NCI-H345 (cell line): ENCODE measurements at regions not wholly inside any gene's neighbourhood (a gene's known extent, or its start where the extent isn't known, plus 50 kb on each side); places are given as distances from the start of the nearest gene placed in this dataset.
"Not testable (repeated sequence)": the region's sequence is repeated elsewhere in the genome, so short reads cannot be mapped to it uniquely, and the experiment has no call there.

Experiments
- DNase-seq: peaks from one replicate; lab custom pipeline; 2025; lab: John Stamatoyannopoulos, UW

DNA sequence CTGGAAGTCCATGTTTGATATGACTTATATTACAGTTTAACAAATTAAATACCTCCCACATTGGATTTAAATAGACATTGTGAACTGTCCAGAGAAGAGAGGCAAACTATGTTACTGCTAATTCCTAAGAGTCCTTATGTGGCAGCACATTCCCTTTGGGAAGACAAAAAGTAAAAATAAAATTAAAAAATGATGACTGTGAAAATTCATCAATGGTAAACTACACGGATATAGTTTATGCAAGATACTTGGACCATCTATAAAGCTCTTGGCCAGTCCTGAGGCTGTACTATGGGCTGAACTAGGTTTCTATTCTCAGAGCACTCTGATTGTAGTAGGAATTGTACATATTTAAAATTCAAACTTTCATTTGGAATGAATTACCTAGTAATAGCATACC lies 206.4 kb downstream of the LRRK2 start:
- no peak for DNase-seq

DNA sequence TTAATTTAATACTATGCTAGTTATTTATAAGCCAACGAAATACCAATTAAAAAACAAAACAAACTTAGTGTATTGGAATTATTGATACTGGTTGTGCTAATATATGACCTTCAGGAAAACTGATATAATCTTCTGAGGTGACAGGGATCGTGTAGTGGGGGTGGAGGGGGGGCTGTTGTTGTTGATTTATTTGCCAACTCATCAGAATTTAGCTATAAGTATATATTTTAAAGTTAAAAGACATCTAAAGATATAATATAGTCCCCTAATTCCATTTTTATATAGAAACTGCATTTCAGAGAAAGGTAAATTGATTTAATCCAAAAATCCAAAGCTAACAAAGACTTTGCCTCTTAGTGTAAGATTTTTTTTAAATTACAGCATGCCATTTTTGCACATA lies 210.5 kb downstream of the LRRK2 start:
- DNase-seq = no peak

GRCh38 chr12:40435951-40436350 lies 211.2 kb downstream of the LRRK2 start:
- no peak for DNase-seq

- no peak for DNase-seq
Measured at GRCh38 chr12:40436564-40436963, 211.8 kb downstream of the LRRK2 start.

GRCh38 chr12:40439771-40440492 lies 215.1 kb downstream of the LRRK2 start:
- DNase-seq = no peak

DNA sequence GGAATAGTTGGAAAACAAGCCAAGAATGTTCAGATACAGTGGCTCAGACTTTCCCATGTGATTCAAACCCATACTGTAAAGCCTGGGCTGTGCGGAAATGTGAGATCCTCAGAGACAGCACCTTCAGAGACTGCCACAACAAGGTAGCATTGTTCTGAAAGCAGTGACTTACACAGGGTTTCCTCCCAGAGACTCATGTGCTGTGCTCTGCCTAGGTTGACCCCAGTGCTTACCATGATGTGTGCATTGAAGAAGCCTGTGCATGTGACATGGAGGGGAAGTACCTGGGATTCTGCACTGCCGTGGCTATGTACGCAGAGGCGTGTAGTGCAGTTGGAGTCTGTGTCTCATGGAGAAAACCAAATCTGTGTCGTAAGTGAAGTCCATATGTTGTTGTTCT lies 219.4 kb downstream of the LRRK2 start:
- DNase-seq = no peak

DNA sequence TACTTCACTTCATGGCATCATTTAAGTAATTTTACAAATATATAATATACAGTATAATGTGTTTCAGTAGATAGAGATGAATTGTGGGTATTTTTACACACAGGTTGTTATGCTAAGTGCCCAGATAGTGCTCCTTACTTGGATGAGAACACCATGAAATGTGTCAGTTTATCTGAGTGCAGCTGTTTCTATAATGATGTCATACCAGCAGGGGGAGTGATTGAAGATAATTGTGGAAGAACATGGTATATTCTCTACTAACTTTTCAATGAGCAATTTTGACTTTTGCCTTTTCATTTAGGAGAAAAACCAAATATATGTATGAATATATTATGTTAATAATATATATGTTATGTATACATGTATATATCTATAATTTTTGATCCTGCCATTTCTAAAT lies 221.6 kb downstream of the LRRK2 start:
- peak; percentile 29 for DNase-seq

- not testable (repeated sequence) for DNase-seq
Measured at GRCh38 chr12:40448523-40448922, 223.7 kb downstream of the LRRK2 start.

- DNase-seq = no peak
Measured at GRCh38 chr12:40451661-40452060, 226.9 kb downstream of the LRRK2 start.

DNA sequence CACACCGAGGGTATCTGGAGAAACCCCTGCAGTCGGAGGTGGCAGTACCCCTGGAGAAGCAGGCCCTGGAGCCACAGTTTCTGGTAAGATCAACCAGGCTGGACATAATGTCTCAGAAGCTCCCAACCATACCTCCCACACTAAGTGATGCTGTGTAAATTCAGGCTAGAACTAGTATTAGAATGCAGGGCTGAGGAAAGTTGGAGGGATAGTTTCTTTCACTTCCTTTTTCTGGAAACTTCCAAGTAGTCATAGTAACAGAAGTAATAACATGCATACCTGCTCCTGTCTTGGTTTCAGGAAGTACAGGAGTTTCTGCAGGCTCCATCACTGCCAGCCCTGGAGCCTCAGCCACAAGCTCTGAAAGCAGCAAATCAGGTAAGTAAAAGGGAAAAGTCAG lies 228.1 kb upstream of the CNTN1 start:
- DNase-seq = no peak

DNA sequence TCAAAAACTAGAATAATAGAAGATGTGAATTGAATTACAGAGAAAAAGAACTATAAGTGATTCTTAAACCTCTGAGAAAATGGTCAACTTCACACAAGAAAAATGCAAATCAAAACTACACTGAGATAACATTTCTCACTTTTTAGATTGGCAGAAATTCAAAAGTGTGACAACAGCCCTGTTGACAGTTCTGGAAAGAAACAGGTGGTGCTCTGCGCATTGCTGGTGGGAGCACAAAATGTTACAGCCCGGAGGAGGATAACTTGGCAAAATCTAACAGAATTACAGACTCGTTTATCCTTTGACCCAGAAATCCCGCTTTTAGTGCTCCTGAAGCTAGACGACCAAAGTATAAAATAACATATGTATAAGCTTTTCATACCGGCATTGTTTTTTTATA lies 222.5 kb upstream of the CNTN1 start:
- peak; percentile 59 for DNase-seq

- DNase-seq = peak; percentile 63
Measured at GRCh38 chr12:40473962-40474361, 218.3 kb upstream of the CNTN1 start.

DNA sequence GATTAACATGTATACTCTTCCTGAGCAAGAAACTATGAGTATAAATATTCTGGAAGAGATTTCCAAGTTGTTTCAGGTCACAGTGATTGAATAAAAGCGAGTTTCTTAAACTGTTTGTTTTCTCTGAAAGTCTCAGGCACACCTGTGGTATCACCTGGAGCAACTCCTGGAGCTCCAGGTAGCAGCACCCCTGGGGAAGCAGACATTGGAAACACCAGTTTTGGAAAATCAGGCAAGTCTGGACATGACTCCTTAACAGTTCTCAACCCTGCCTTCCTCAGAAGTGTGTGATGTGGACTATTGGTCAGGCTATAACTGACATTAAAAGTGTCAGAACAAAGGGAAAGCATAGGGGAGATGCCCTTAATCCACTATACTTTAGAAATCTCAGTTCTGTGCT lies 217.6 kb upstream of the CNTN1 start:
- DNase-seq = peak; percentile 73

GRCh38 chr12:40499856-40500255 lies 192.4 kb upstream of the CNTN1 start:
- DNase-seq = no peak

- no peak for DNase-seq
Measured at GRCh38 chr12:40502322-40502721, 189.9 kb upstream of the CNTN1 start.

GRCh38 chr12:40505327-40505726 lies 186.9 kb upstream of the CNTN1 start:
- DNase-seq = no peak

- no peak for DNase-seq
Measured at GRCh38 chr12:40508421-40508820, 183.8 kb upstream of the CNTN1 start.

DNA sequence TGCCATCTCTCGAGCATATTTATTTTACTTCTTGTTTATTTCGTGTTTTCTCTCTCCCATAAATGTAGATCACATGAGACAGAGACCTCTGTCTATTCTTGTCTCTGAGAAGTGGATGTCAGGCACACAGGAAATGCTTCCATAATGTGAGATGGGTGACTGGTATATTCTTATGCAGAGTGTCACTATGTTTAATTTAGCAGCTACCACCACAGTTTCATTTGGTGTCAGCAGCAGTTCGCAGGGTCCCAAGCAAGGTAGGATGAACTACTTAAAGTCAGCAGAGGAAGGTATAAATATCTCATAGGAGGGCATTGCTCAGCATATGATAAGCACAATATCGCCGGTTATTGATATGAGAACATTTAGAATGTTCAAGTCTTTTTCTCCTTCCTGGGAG lies 180.9 kb upstream of the CNTN1 start:
- no peak for DNase-seq

- DNase-seq = no peak
Measured at GRCh38 chr12:40515041-40515816, 177.0 kb upstream of the CNTN1 start.

DNA sequence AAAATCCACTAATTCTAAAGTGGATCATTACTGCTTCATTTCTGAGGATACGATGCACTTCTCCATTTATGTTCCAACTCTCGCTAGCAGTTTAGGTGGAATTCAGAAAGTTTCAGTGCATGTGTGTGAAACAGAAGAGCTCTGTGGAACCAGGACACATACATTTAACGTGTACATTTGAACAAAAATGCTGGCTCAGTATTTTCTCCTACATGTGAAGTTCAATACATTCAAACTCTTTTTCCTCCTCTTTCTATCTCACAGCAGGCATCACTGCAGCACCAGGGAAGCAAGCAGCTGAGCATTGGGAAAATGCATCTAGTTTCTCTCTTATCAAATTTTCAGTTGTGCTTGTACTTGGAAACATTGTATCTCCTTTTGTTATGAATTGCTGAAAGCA lies 169.4 kb upstream of the CNTN1 start:
- DNase-seq = no peak

GRCh38 chr12:40525054-40525453 lies 167.2 kb upstream of the CNTN1 start:
- no peak for DNase-seq

DNA sequence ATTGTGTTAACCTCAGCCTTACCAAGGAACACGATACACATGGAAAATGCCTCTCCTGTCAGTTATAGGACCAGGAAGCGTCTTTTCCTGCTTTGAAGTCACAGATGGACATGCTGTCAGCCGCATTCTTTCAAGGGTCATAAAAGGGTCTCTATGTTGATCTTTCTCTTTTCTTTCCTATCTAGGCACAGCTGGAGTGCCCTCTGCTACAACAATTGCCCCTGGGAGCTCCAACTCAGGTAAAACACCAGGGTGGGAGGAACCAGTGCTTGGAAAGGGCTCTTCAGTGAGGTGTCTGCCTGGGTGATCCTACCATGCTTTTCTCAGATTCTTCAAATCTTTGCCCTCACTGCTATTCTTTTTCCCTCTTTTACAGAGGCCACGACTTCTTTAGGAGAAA lies 157.4 kb upstream of the CNTN1 start:
- no peak for DNase-seq

DNA sequence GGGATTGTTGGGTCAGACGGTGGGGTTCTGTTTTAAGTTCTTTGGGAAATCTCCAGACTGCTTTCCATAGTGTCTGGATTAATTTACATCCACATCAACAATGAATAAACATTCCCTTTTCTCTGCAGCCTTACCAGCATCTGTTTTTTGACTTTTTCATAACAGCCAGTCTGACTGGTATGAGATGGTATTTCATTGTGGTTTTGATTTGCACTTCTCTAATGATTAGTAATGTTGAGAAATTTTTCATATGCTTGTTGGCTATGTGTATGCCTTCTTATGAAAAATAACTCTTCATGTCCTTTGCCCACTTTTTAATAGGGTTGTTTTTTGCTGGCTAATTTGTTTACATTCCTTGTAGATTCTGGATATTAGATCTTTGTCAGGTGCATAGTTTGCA lies 140.8 kb upstream of the CNTN1 start:
- DNase-seq = no peak

DNA sequence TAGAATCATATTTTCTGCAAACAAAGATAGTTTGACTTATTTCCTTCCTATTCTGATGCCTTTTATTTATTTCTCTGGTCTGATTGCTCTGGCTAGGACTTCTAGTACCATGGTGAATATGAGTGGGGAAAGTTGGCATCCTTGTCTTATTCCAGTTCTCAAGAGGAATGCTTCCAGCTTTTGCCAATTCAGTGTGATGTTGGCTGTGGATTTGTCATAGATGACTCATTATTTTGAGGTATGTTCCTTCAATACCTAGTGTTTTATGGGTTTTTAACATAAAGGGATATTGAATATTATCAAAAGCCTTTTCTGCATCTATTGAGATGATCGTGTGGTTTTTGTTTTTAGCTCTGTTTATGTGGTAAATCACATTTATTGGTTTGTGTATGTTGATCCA lies 139.4 kb upstream of the CNTN1 start:
- DNase-seq = no peak
